IMR-90 (cell line): ENCODE measurements at regions not wholly inside any gene's neighbourhood (a gene's known extent, or its start where the extent isn't known, plus 50 kb on each side); places are given as distances from the start of the nearest gene placed in this dataset.

Experiments used
- MXI1 ChIP-seq: IDR thresholded peaks from 2 replicates; pipeline ENCODE4 v1.6.1; 2012; ENCODE audit warnings: low read depth, mild to moderate bottlenecking, low read length, moderate library complexity, borderline replicate concordance
- POLR2A ChIP-seq: IDR thresholded peaks from 2 replicates; pipeline ENCODE4 v1.6.1; 2012; ENCODE audit warnings: mild to moderate bottlenecking, low read depth, low read length
- RCOR1 ChIP-seq: IDR thresholded peaks from 2 replicates; pipeline ENCODE4 v1.6.1; 2012; ENCODE audit warnings: mild to moderate bottlenecking, low read length, improper control_type of control experiment; ENCODE audit not compliant: insufficient replicate concordance
- TF ChIP-seq, protein P1 (sequence below): conservative IDR thresholded peaks from 2 replicates; pipeline ENCODE4 v1.5.1; 2012; ENCODE audit warnings: mild to moderate bottlenecking, low read depth, low read length, improper control_type of control experiment

GRCh38 chr6:22512686-22513427, 56.5 kb upstream of the HDGFL1 start:
- TF ChIP-seq, protein P1, sequence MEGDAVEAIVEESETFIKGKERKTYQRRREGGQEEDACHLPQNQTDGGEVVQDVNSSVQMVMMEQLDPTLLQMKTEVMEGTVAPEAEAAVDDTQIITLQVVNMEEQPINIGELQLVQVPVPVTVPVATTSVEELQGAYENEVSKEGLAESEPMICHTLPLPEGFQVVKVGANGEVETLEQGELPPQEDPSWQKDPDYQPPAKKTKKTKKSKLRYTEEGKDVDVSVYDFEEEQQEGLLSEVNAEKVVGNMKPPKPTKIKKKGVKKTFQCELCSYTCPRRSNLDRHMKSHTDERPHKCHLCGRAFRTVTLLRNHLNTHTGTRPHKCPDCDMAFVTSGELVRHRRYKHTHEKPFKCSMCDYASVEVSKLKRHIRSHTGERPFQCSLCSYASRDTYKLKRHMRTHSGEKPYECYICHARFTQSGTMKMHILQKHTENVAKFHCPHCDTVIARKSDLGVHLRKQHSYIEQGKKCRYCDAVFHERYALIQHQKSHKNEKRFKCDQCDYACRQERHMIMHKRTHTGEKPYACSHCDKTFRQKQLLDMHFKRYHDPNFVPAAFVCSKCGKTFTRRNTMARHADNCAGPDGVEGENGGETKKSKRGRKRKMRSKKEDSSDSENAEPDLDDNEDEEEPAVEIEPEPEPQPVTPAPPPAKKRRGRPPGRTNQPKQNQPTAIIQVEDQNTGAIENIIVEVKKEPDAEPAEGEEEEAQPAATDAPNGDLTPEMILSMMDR = no peak
- TF ChIP-seq POLR2A = no peak
- TF ChIP-seq RCOR1 = no peak
- no peak for TF ChIP-seq MXI1
